ENCODE measurements at regions not wholly inside any gene's neighbourhood (a gene's known extent, or its start where the extent isn't known, plus 50 kb on each side); places are given as distances from the start of the nearest gene placed in this dataset.

DNA sequence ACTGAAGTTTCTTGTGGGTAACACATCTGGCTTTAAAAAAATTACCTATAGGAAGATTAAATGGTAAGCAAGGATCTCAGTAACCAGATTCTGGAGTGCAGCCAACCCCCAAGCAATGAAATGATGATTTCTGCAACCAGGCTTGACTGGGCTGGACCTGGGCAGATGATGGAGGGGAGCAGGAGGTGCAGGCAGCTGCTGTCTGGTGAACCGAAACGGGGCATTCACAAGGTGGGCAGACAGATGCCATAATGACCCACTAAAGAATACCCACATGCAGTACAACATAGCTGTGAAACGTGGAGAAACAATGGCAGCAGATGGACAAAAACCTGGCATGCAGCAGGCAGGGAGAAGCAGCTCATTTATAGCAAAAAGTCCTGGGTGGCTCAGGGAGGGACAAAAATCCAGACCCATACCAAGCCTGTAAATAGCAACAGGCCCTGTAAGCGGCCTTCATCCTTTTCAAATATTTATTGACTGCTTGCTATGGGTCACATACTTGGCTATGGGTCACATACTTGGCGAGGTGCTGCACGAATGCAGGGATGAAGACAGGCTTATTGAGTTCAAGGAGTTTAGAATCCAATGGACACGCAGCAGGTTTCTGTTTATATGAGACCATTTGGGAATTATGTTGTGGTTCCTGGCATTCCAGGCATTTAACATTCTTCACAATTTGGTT is 244.7 kb downstream of the HRH4 start:
- 0 out of 2 replicates have a peak, but pooled peaks cover 4% of the 10 kb centered on the region for H3K4me1 ChIP-seq (ENCODE audit: control insufficient read depth, insufficient read depth, low read length)

DNA sequence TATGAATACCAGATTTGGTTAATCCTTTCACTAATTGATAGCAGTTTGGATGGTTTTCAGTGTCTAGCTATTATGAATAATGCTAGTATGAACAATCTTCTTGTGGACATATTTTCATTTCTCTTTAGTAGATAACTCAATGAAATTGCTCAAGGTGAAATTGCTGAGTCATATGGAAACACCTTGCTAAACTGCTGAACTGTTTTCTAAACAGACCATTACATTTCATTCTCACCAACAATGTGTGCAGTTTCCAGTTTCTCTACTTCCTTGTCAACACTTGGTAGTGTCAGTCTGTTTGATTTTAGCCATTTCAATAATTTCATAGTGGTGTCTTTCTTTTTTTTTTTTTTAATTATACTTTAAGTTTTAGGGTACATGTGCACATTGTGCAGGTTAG is 250.0 kb downstream of the HRH4 start:
- no peaks in the 10 kb centered on the region for H3K27me3 ChIP-seq (ENCODE audit: control insufficient read depth, insufficient read depth, low read length)
- no peaks in the 10 kb centered on the region for H3K36me3 ChIP-seq (ENCODE audit: control insufficient read depth, insufficient read depth, low read length)
- no peaks in the 10 kb centered on the region for H3K9me3 ChIP-seq (ENCODE audit: control insufficient read depth, insufficient read depth, low read length)
- H3K4me1 ChIP-seq (ENCODE audit: control insufficient read depth, insufficient read depth, low read length): no peaks in the 10 kb centered on the region
- H3K4me3 ChIP-seq (ENCODE audit: low read depth, low read length): no peak overlapping the region
- no peak overlapping the region for H3K27ac ChIP-seq (ENCODE audit: low read depth, low read length)
- H3K9ac ChIP-seq (ENCODE audit: low read depth, low read length): no peak overlapping the region

More for the DNA sequence above, 244.7 kb downstream of the HRH4 start:
- Histone ChIP-seq H3K9ac (ENCODE audit: low read depth, low read length) (no peak overlapping the region), H3K27ac (ENCODE audit: low read depth, low read length) (no peak overlapping the region), H3K4me3 (ENCODE audit: low read depth, low read length) (no peak overlapping the region), H3K9me3 (ENCODE audit: control insufficient read depth, insufficient read depth, low read length) (peaks cover 5% of the 10 kb centered on the region; the same call in 1 of the 2 replicates), H3K27me3 (ENCODE audit: control insufficient read depth, insufficient read depth, low read length) (no peaks in the 10 kb centered on the region), H3K36me3 (ENCODE audit: control insufficient read depth, insufficient read depth, low read length) (no peaks in the 10 kb centered on the region)

DNA sequence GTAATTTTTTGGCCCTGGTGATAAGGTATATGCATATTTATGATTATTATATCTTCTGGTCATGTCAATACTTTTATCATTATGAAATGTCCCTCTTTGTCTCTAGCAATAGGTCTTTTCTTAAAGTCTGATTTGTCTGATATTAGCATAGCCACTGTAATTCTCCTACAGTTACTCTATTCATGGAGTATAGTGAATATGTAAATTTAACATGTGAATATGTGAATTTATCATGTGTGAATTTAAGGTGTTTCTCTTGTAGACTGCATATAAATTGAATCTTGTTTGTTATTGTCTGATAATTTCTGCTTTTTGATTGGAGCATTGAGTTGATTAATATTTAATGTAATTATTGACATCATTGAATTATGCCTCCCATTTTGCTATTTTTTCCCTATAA is 259.4 kb downstream of the HRH4 start:
- H3K27me3 ChIP-seq (ENCODE audit: control insufficient read depth, insufficient read depth, low read length): no peaks in the 10 kb centered on the region
- no peak overlapping the region for H3K4me3 ChIP-seq (ENCODE audit: low read depth, low read length)
- no peaks in the 10 kb centered on the region for H3K4me1 ChIP-seq (ENCODE audit: control insufficient read depth, insufficient read depth, low read length)
- no peaks in the 10 kb centered on the region for H3K36me3 ChIP-seq (ENCODE audit: control insufficient read depth, insufficient read depth, low read length)
- H3K27ac ChIP-seq (ENCODE audit: low read depth, low read length): no peak overlapping the region
- H3K9ac ChIP-seq (ENCODE audit: low read depth, low read length): no peak overlapping the region
- H3K9me3 ChIP-seq (ENCODE audit: control insufficient read depth, insufficient read depth, low read length): no peaks in the 10 kb centered on the region

DNA sequence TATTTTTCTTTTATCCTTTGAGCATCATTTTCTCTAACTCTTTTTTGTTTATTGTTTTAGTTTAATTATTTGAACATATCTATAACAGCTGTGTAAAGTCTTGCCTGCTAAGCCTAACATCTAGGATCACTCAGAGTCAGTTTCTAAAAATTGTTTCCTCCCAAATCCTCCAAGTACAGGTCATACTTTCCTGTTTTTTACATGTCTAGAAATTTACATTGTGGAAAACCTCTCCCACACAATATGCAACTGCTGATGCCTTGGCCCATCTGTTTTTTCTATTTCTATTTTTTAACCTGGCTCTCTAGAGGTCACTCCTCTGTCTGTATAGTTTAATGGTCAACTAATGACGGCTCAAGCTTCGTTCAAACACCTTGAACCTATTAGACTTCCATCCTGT is 261.0 kb downstream of the HRH4 start:
- H3K9me3 ChIP-seq (ENCODE audit: control insufficient read depth, insufficient read depth, low read length): no peaks in the 10 kb centered on the region
- no peaks in the 10 kb centered on the region for H3K27me3 ChIP-seq (ENCODE audit: control insufficient read depth, insufficient read depth, low read length)
- no peaks in the 10 kb centered on the region for H3K4me1 ChIP-seq (ENCODE audit: control insufficient read depth, insufficient read depth, low read length)
- no peak overlapping the region for H3K4me3 ChIP-seq (ENCODE audit: low read depth, low read length)
- H3K9ac ChIP-seq (ENCODE audit: low read depth, low read length): no peak overlapping the region
- no peaks in the 10 kb centered on the region for H3K36me3 ChIP-seq (ENCODE audit: control insufficient read depth, insufficient read depth, low read length)
- H3K27ac ChIP-seq (ENCODE audit: low read depth, low read length): no peak overlapping the region

DNA sequence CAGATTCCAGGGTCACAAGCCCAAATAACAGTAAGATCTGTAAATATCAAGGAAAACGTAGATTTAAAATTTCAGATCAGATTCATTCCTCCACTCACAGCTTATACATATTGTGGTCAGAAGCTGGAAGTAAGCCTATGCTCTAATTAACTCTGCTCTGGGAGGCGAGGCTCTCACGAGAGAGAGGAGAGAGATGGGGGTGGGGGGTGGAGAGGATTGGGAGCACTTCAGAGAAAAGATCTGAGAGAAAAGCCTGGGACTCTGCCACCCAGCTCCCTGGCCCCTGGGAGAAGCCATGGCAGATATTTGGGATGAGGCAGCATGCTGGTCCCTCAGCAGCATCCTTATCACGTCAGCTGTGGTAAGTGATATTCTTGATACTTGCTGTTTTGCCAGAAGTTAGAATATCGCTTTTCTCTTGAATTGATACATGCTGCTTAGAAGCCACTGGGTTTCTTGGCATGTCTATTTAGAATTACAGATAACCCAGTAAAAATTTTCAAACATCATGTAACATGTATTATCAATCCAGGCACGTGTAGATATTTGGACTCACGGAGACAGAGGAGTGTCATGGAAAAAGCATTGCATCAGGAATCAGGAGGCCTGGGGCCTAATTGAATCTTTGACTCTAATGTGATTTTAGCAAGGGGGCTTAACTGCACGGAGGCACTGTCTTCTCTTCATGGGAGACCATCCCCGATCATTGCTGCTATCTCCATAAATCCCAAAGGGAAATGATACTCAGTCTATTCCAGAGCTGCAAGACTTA is 265.4 kb downstream of the HRH4 start:
- Histone ChIP-seq H3K27ac (ENCODE audit: low read depth, low read length) (no peak overlapping the region), H3K9me3 (ENCODE audit: control insufficient read depth, insufficient read depth, low read length) (no peaks in the 10 kb centered on the region)

DNA sequence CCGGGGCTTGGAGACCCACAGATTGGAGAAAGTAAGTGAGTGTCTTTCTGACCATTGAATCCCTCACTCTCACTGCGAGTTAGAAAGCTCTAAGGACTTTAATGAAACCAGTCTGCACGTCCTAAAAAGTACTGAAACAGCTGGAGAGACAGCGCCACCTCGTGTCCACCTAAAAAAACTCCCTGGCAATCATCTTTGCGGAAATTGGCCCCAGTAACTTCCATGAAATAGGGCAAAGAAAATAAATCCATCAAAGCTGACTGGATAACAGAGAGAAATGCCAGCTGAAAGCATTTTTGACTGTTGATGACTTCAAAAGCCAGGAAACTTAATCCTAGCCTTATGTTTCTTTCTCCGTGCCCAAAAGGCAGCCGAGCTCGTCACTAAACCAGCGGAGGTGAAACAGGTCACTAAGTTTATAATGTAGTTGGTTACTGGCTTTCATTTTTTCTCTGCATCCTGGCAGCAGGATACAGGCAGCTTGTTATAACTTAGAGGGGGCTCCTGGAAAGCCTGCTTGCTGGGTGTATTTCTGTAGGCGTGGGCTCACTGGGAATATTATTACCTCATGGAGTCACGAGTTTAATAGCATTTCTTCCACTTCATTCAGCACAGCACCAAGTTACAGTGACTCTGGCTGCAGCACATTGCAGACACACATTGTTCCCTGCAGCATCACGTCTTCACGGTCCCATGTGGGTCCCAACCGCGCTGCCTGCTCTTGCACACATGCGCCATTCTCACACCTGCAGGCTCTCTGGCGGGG is 266.5 kb downstream of the HRH4 start:
- Histone ChIP-seq H3K4me3 (ENCODE audit: low read depth, low read length) (no peak overlapping the region), H3K36me3 (ENCODE audit: control insufficient read depth, insufficient read depth, low read length) (no peaks in the 10 kb centered on the region), H3K27me3 (ENCODE audit: control insufficient read depth, insufficient read depth, low read length) (no peaks in the 10 kb centered on the region), H3K27ac (ENCODE audit: low read depth, low read length) (no peak overlapping the region), H3K4me1 (ENCODE audit: control insufficient read depth, insufficient read depth, low read length) (peaks cover under 1% of the 10 kb centered on the region; the same call in 1 of the 2 replicates), H3K9me3 (ENCODE audit: control insufficient read depth, insufficient read depth, low read length) (no peaks in the 10 kb centered on the region), H3K9ac (ENCODE audit: low read depth, low read length) (no peak overlapping the region)

More for the DNA sequence above, 265.4 kb downstream of the HRH4 start:
- no peaks in the 10 kb centered on the region for H3K36me3 ChIP-seq (ENCODE audit: control insufficient read depth, insufficient read depth, low read length)
- no peak overlapping the region for H3K4me3 ChIP-seq (ENCODE audit: low read depth, low read length)
- no peak overlapping the region for H3K9ac ChIP-seq (ENCODE audit: low read depth, low read length)
- no peaks in the 10 kb centered on the region for H3K4me1 ChIP-seq (ENCODE audit: control insufficient read depth, insufficient read depth, low read length)
- no peaks in the 10 kb centered on the region for H3K27me3 ChIP-seq (ENCODE audit: control insufficient read depth, insufficient read depth, low read length)

DNA sequence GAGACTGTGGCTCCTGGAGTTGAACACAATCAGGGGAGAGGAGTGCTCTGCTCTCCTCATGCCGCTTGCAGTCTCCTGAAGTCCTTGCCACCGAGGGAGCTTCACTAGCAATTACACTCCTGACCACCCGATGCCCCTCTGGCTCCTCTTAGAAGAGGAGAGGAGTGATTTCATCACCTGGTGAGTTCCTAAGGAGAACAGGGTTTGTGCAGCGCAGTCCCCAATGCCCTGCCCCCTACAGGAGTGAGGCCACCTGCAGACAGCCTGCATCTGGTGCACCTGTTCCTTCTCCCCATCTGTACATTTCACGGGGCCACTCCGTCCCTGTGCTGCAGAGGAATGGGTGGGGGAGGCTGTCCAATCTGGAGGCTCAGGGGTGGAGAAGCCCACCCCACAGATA is 267.2 kb downstream of the HRH4 start:
- Histone ChIP-seq H3K27ac (ENCODE audit: low read depth, low read length) (no peak overlapping the region), H3K36me3 (ENCODE audit: control insufficient read depth, insufficient read depth, low read length) (no peaks in the 10 kb centered on the region), H3K9ac (ENCODE audit: low read depth, low read length) (no peak overlapping the region), H3K4me3 (ENCODE audit: low read depth, low read length) (no peak overlapping the region), H3K27me3 (ENCODE audit: control insufficient read depth, insufficient read depth, low read length) (no peaks in the 10 kb centered on the region), H3K9me3 (ENCODE audit: control insufficient read depth, insufficient read depth, low read length) (no peaks in the 10 kb centered on the region), H3K4me1 (ENCODE audit: control insufficient read depth, insufficient read depth, low read length) (peaks cover 4% of the 10 kb centered on the region; the same call in 1 of the 2 replicates)

DNA sequence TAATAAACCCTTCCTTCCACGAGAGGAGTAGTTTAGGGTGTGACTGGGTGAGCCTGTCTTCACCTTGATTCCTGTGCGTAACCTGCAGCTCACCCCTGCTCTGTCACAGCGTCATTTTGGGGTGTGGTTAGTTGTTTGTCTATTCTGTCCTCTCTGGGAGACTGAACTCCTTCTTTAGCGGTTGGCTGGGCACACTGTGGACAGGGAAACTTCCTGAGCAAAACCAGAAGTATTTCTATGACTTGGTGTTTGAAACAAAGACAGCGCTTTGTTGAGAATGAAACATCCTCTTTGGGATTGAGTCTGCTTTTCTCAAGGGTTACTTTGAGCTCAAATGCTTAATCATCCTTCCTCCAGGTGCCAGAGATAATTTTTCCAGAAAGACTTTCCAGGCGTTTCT is 270.7 kb downstream of the HRH4 start:
- Histone ChIP-seq H3K9ac (ENCODE audit: low read depth, low read length) (no peak overlapping the region), H3K36me3 (ENCODE audit: control insufficient read depth, insufficient read depth, low read length) (no peaks in the 10 kb centered on the region), H3K27ac (ENCODE audit: low read depth, low read length) (no peak overlapping the region), H3K4me1 (ENCODE audit: control insufficient read depth, insufficient read depth, low read length) (peaks cover 4% of the 10 kb centered on the region; the same call in 1 of the 2 replicates), H3K9me3 (ENCODE audit: control insufficient read depth, insufficient read depth, low read length) (no peaks in the 10 kb centered on the region), H3K27me3 (ENCODE audit: control insufficient read depth, insufficient read depth, low read length) (no peaks in the 10 kb centered on the region), H3K4me3 (ENCODE audit: low read depth, low read length) (no peak overlapping the region)

DNA sequence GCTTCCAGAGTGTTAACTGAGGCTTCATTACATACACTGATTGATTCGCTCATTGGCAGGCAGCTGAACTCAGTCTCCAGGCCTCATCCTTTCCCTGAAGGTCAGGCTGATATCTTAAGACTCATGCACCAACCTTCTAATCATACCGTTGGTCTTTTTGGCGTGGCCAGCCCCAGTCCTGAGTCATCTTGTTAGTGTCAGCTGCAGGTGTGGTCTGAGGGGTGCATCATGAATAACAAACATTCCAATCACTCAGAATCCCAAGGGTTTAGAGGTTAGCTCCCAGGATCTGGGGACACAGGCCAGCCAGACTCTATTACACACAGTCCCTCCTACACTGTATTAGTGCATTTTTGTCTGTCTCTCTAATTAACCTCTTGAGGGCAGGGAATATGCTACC is 271.5 kb downstream of the HRH4 start:
- Histone ChIP-seq H3K27me3 (ENCODE audit: control insufficient read depth, insufficient read depth, low read length) (no peaks in the 10 kb centered on the region), H3K9ac (ENCODE audit: low read depth, low read length) (no peak overlapping the region), H3K27ac (ENCODE audit: low read depth, low read length) (no peak overlapping the region), H3K4me3 (ENCODE audit: low read depth, low read length) (no peak overlapping the region), H3K9me3 (ENCODE audit: control insufficient read depth, insufficient read depth, low read length) (no peaks in the 10 kb centered on the region), H3K4me1 (ENCODE audit: control insufficient read depth, insufficient read depth, low read length) (peaks cover 4% of the 10 kb centered on the region; the same call in 1 of the 2 replicates), H3K36me3 (ENCODE audit: control insufficient read depth, insufficient read depth, low read length) (no peaks in the 10 kb centered on the region)

DNA sequence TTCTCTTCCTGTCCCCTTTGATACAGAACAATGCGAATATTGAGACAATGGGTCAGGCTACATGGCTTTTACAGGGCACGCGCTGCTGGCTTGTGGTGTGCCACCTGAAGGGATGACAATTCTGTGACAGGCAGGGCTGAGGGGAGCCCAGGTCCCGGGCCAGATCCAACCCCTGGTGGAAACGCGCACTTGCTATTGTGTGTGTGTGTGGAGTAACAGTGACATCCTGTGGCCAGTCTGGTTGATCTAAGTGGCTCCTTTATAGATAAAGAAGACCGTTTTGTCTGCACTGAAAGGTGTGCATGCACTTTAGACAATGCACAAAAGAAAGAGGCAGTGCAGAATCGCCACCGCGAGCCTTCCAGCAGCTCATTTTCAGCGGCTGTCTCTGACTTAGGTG is 273.6 kb downstream of the HRH4 start:
- H3K4me1 ChIP-seq (ENCODE audit: control insufficient read depth, insufficient read depth, low read length): peaks cover 4% of the 10 kb centered on the region; the same call in 1 of the 2 replicates
- no peaks in the 10 kb centered on the region for H3K27me3 ChIP-seq (ENCODE audit: control insufficient read depth, insufficient read depth, low read length)
- no peak overlapping the region for H3K4me3 ChIP-seq (ENCODE audit: low read depth, low read length)
- H3K9ac ChIP-seq (ENCODE audit: low read depth, low read length): no peak overlapping the region
- H3K9me3 ChIP-seq (ENCODE audit: control insufficient read depth, insufficient read depth, low read length): no peaks in the 10 kb centered on the region
- H3K27ac ChIP-seq (ENCODE audit: low read depth, low read length): no peak overlapping the region
- H3K36me3 ChIP-seq (ENCODE audit: control insufficient read depth, insufficient read depth, low read length): no peaks in the 10 kb centered on the region
